ENCODE measurements at regions not wholly inside any gene's neighbourhood (a gene's known extent, or its start where the extent isn't known, plus 50 kb on each side); places are given as distances from the start of the nearest gene placed in this dataset.

- no peaks in the 10 kb centered on the region for H3K4me1 ChIP-seq (ENCODE audit: insufficient read depth, low read length)
- DNase-seq (ENCODE audit: low spot score) (no peak), FAIRE-seq (no peak), ATAC-seq (no peak)
- no peak overlapping the region for H3K4me3 ChIP-seq (replicated peaks in 1 of 3; ENCODE audit: insufficient read depth in 1 of 3, low read depth in 2 of 3, low read length in 3 of 3)
- no peaks in the 10 kb centered on the region for H3K79me2 ChIP-seq (ENCODE audit: insufficient read depth, low read length)
- no peak overlapping the region for H3K4me2 ChIP-seq (ENCODE audit: low read depth, low read length)
- BruUV-seq (replicated peaks): no TSS peak
- no peak overlapping the region for H3K9ac ChIP-seq (ENCODE audit: insufficient read depth, low read depth, low read length)
- H3K27ac ChIP-seq (ENCODE audit: extremely low read length, insufficient read depth, low read length): no peak overlapping the region
- H4K20me1 ChIP-seq (ENCODE audit: insufficient read depth, low read length): no peaks in the 10 kb centered on the region
- H2AFZ ChIP-seq (ENCODE audit: low read length): no peak overlapping the region
- H3K36me3 ChIP-seq (replicated peaks in 1 of 2; ENCODE audit: control insufficient read depth in 1 of 2, insufficient read depth in 2 of 2, low read length in 2 of 2): no peaks in the 10 kb centered on the region
- peaks cover 64% of the 10 kb centered on the region for H3K9me3 ChIP-seq (ENCODE audit: low read length)
- no peaks in the 10 kb centered on the region for H3K27me3 ChIP-seq (ENCODE audit: control insufficient read depth in 1 of 2, insufficient read depth in 2 of 2, low read length in 2 of 2)
- CTCF ChIA-PET (ENCODE audit: low intra/inter-chr PET ratio, low total read pairs): no interaction called here
- intact Hi-C loops (cut with micrococcal nuclease; ENCODE audit: unreplicated experiment) (no loop called here), in situ Hi-C loops (cut with HindIII; ENCODE audit: extremely low pct_ligation_motif_present, low pct_unique_long_range_greater_than_20kb) (no loop called here)
- 0% methylated on average over 4 of the region's 4 CpGs for WGBS (ENCODE audit: low lambda C conversion rate)
- POLR2A ChIA-PET: no interaction called here
- TF ChIP-seq SIN3A (IDR thresholded peaks at IDR 0.05; ENCODE audit: borderline replicate concordance, low read depth, low read length) (no peak), ZNF281 (CRISPR knock-in tag; IDR thresholded peaks at IDR 0.05; ENCODE audit: borderline replicate concordance) (no peak), SIX1 (CRISPR knock-in tag; IDR thresholded peaks at IDR 0.05; ENCODE audit: borderline replicate concordance) (no peak), ZMYM3 (CRISPR knock-in tag; IDR thresholded peaks at IDR 0.05) (no peak)
- TF ChIP-seq, protein P1, sequence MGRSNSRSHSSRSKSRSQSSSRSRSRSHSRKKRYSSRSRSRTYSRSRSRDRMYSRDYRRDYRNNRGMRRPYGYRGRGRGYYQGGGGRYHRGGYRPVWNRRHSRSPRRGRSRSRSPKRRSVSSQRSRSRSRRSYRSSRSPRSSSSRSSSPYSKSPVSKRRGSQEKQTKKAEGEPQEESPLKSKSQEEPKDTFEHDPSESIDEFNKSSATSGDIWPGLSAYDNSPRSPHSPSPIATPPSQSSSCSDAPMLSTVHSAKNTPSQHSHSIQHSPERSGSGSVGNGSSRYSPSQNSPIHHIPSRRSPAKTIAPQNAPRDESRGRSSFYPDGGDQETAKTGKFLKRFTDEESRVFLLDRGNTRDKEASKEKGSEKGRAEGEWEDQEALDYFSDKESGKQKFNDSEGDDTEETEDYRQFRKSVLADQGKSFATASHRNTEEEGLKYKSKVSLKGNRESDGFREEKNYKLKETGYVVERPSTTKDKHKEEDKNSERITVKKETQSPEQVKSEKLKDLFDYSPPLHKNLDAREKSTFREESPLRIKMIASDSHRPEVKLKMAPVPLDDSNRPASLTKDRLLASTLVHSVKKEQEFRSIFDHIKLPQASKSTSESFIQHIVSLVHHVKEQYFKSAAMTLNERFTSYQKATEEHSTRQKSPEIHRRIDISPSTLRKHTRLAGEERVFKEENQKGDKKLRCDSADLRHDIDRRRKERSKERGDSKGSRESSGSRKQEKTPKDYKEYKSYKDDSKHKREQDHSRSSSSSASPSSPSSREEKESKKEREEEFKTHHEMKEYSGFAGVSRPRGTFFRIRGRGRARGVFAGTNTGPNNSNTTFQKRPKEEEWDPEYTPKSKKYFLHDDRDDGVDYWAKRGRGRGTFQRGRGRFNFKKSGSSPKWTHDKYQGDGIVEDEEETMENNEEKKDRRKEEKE (IDR thresholded peaks at IDR 0.05): no peak
- TF ChIP-seq, protein P2, sequence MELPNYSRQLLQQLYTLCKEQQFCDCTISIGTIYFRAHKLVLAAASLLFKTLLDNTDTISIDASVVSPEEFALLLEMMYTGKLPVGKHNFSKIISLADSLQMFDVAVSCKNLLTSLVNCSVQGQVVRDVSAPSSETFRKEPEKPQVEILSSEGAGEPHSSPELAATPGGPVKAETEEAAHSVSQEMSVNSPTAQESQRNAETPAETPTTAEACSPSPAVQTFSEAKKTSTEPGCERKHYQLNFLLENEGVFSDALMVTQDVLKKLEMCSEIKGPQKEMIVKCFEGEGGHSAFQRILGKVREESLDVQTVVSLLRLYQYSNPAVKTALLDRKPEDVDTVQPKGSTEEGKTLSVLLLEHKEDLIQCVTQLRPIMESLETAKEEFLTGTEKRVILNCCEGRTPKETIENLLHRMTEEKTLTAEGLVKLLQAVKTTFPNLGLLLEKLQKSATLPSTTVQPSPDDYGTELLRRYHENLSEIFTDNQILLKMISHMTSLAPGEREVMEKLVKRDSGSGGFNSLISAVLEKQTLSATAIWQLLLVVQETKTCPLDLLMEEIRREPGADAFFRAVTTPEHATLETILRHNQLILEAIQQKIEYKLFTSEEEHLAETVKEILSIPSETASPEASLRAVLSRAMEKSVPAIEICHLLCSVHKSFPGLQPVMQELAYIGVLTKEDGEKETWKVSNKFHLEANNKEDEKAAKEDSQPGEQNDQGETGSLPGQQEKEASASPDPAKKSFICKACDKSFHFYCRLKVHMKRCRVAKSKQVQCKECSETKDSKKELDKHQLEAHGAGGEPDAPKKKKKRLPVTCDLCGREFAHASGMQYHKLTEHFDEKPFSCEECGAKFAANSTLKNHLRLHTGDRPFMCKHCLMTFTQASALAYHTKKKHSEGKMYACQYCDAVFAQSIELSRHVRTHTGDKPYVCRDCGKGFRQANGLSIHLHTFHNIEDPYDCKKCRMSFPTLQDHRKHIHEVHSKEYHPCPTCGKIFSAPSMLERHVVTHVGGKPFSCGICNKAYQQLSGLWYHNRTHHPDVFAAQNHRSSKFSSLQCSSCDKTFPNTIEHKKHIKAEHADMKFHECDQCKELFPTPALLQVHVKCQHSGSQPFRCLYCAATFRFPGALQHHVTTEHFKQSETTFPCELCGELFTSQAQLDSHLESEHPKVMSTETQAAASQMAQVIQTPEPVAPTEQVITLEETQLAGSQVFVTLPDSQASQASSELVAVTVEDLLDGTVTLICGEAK (IDR thresholded peaks at IDR 0.05): no peak
- TF ChIP-seq, protein P2 (CRISPR knock-in tag; IDR thresholded peaks at IDR 0.05): no peak
- TF ChIP-seq, protein P3, sequence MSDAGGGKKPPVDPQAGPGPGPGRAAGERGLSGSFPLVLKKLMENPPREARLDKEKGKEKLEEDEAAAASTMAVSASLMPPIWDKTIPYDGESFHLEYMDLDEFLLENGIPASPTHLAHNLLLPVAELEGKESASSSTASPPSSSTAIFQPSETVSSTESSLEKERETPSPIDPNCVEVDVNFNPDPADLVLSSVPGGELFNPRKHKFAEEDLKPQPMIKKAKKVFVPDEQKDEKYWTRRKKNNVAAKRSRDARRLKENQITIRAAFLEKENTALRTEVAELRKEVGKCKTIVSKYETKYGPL (CRISPR knock-in tag; IDR thresholded peaks at IDR 0.05): no peak
Observed at GRCh38 chr16:61002479-61003204, 1033.6 kb downstream of the CDH8 start.

All from HepG2 (cell line).